ENCODE measurements at regions not wholly inside any gene's neighbourhood (a gene's known extent, or its start where the extent isn't known, plus 50 kb on each side); places are given as distances from the start of the nearest gene placed in this dataset.

DNA sequence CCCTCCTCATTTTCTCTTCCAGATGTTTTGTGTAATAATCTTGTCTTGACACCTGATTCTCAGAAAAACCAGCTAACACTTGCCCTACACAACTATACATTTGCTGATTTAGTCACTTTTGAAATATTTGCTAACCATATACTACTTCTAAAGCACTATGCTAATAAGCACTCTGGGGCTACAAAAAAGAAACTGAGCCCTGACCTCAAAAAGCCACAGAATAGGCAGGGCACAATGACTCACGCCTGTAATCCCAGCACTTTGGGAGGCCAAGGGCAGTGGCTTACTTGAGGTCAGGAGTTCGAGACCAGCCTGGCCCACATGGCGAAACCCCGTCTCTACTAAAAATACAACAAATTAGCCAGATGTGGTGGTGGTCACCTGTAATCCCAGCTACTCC, 266.0 kb downstream of the RAD51AP2 start:
- ChIA-PET CTCF (no interaction called here), POLR2A (no interaction called here)
- Histone ChIP-seq H3K9me3 (ENCODE audit: control insufficient read depth, insufficient read depth, low read depth, low read length) (no peaks in the 10 kb centered on the region), H3K36me3 (ENCODE audit: control insufficient read depth in 2 of 2, insufficient read depth in 1 of 2, low read length in 2 of 2) (no peaks in the 10 kb centered on the region), H3K4me1 (ENCODE audit: control insufficient read depth, insufficient read depth, low read length) (no peaks in the 10 kb centered on the region), H3K27ac (ENCODE audit: extremely low read depth, low read depth, low read length) (no peak overlapping the region), H3K4me3 (ENCODE audit: low read depth, low read length) (no peak overlapping the region)
- TF ChIP-seq YY2 (tag by site-specific recombination; IDR thresholded peaks at IDR 0.05) (no peak), BCL6B (tag by site-specific recombination; IDR thresholded peaks at IDR 0.05) (no peak), ZNF239 (tag by site-specific recombination; IDR thresholded peaks at IDR 0.05) (no peak)
- TF ChIP-seq, protein P1, sequence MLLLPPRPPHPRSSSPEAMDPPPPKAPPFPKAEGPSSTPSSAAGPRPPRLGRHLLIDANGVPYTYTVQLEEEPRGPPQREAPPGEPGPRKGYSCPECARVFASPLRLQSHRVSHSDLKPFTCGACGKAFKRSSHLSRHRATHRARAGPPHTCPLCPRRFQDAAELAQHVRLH (tag by site-specific recombination; IDR thresholded peaks at IDR 0.05), result no peak

DNA sequence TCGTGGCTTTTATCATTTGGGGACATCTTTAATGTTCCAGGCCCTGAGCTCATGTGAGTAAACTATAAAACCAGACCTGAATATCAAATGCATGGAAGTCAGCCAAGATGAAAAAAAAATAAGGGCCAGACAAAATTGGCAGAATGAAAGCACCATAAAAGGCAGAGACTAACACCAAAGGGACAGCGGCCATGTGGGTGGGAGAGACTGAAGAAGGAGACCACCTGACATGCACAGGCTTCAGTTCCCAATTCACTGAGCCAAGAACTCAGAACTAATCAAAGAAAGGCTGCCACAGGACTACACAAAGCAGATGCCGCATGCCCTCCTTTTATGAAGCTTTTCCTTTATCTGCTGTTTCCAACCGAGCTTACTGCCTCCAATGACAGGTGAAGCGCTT, 267.1 kb downstream of the RAD51AP2 start:
- ChIA-PET CTCF (no interaction called here), POLR2A (no interaction called here)
- no peak for TF ChIP-seq KLF8 (tag by site-specific recombination; IDR thresholded peaks at IDR 0.05)
- no peak for TF ChIP-seq GLI4 (tag by site-specific recombination; IDR thresholded peaks at IDR 0.05)
- no peak for TF ChIP-seq ZNF155 (tag by site-specific recombination; IDR thresholded peaks at IDR 0.05)
- TF ChIP-seq MZF1 (tag by site-specific recombination; IDR thresholded peaks at IDR 0.05; ENCODE audit: borderline replicate concordance), result no peak
- no peak for TF ChIP-seq ZEB2 (tag by site-specific recombination; IDR thresholded peaks at IDR 0.05)
- TF ChIP-seq MYNN (tag by site-specific recombination; IDR thresholded peaks at IDR 0.05; ENCODE audit: borderline replicate concordance), result no peak
- TF ChIP-seq ZNF426 (tag by site-specific recombination; IDR thresholded peaks at IDR 0.05), result no peak
- TF ChIP-seq KLF10 (tag by site-specific recombination; IDR thresholded peaks at IDR 0.05), result no peak
- no peak for TF ChIP-seq ZNF660 (tag by site-specific recombination; IDR thresholded peaks at IDR 0.05)
- TF ChIP-seq ZNF26 (tag by site-specific recombination; IDR thresholded peaks at IDR 0.05), result no peak
- TF ChIP-seq ZNF335 (tag by site-specific recombination; conservative IDR thresholded peaks at IDR 0.05), result no peak
- TF ChIP-seq, protein P2, sequence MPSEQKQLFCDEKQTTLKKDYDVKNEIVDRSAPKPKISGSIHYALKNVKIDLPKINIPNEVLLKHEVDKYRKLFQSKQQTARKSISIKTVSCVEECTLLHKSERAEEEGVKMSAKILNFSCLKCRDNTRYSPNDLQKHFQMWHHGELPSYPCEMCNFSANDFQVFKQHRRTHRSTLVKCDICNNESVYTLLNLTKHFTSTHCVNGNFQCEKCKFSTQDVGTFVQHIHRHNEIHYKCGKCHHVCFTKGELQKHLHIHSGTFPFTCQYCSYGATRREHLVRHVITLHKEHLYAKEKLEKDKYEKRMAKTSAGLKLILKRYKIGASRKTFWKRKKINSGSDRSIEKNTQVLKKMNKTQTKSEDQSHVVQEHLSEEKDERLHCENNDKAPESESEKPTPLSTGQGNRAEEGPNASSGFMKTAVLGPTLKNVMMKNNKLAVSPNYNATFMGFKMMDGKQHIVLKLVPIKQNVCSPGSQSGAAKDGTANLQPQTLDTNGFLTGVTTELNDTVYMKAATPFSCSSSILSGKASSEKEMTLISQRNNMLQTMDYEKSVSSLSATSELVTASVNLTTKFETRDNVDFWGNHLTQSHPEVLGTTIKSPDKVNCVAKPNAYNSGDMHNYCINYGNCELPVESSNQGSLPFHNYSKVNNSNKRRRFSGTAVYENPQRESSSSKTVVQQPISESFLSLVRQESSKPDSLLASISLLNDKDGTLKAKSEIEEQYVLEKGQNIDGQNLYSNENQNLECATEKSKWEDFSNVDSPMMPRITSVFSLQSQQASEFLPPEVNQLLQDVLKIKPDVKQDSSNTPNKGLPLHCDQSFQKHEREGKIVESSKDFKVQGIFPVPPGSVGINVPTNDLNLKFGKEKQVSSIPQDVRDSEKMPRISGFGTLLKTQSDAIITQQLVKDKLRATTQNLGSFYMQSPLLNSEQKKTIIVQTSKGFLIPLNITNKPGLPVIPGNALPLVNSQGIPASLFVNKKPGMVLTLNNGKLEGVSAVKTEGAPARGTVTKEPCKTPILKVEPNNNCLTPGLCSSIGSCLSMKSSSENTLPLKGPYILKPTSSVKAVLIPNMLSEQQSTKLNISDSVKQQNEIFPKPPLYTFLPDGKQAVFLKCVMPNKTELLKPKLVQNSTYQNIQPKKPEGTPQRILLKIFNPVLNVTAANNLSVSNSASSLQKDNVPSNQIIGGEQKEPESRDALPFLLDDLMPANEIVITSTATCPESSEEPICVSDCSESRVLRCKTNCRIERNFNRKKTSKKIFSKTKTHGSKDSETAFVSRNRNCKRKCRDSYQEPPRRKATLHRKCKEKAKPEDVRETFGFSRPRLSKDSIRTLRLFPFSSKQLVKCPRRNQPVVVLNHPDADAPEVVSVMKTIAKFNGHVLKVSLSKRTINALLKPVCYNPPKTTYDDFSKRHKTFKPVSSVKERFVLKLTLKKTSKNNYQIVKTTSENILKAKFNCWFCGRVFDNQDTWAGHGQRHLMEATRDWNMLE (tag by site-specific recombination; conservative IDR thresholded peaks at IDR 0.05; ENCODE audit: low read depth), result no peak
- TF ChIP-seq ZNF121 (tag by site-specific recombination; IDR thresholded peaks at IDR 0.05), result no peak
- TF ChIP-seq ZNF571 (tag by site-specific recombination; IDR thresholded peaks at IDR 0.05), result no peak
- TF ChIP-seq, protein P3, sequence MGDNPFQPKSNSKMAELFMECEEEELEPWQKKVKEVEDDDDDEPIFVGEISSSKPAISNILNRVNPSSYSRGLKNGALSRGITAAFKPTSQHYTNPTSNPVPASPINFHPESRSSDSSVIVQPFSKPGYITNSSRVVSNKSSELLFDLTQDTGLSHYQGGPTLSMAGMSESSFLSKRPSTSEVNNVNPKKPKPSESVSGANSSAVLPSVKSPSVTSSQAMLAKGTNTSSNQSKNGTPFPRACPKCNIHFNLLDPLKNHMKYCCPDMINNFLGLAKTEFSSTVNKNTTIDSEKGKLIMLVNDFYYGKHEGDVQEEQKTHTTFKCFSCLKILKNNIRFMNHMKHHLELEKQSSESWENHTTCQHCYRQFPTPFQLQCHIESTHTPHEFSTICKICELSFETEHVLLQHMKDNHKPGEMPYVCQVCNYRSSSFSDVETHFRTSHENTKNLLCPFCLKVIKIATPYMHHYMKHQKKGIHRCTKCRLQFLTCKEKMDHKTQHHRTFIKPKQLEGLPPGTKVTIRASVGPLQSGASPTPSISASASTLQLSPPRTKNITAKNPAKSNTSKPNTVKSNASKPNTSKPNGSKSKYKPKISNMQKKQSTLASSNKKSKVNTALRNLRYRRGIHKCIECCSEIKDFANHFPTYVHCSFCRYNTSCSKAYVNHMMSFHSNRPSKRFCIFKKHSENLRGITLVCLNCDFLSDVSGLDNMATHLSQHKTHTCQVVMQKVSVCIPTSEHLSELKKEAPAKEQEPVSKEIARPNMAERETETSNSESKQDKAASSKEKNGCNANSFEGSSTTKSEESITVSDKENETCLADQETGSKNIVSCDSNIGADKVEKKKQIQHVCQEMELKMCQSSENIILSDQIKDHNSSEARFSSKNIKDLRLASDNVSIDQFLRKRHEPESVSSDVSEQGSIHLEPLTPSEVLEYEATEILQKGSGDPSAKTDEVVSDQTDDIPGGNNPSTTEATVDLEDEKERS (tag by site-specific recombination; IDR thresholded peaks at IDR 0.05), result no peak

More for the DNA sequence above, 267.1 kb downstream of the RAD51AP2 start:
- Histone ChIP-seq H3K4me3 (ENCODE audit: low read depth, low read length) (no peak overlapping the region), H3K36me3 (ENCODE audit: control insufficient read depth in 2 of 2, insufficient read depth in 1 of 2, low read length in 2 of 2) (no peaks in the 10 kb centered on the region), H3K27ac (ENCODE audit: extremely low read depth, low read depth, low read length) (no peak overlapping the region), H3K4me1 (ENCODE audit: control insufficient read depth, insufficient read depth, low read length) (no peaks in the 10 kb centered on the region), H3K9me3 (ENCODE audit: control insufficient read depth, insufficient read depth, low read depth, low read length) (no peaks in the 10 kb centered on the region)
